Neuronal stem cell (in vitro differentiated cells): ENCODE measurements at regions not wholly inside any gene's neighbourhood (a gene's known extent, or its start where the extent isn't known, plus 50 kb on each side); places are given as distances from the start of the nearest gene placed in this dataset.

ENCODE experiments used
- DNase-seq: peaks from one replicate; pipeline ENCODE4 v3.0.0-alpha.2; 2013; ENCODE audit warnings: low spot score
- H2AFZ ChIP-seq: one replicate; pipeline ENCODE4 v1.6.1; 2013; ENCODE audit warnings: mild to moderate bottlenecking, low read length, inconsistent platforms
- H2AK5ac ChIP-seq: 2 replicates; pipeline ENCODE4 v1.6.1; 2013; ENCODE audit warnings: low read depth, mild to moderate bottlenecking, inconsistent platforms, low read length, moderate library complexity, mixed read lengths
- H2BK120ac ChIP-seq: 2 replicates; pipeline ENCODE4 v1.6.1; 2013; ENCODE audit warnings: low read depth, mild to moderate bottlenecking, inconsistent platforms, low read length, moderate library complexity, mixed read lengths
- H2BK12ac ChIP-seq: one replicate; pipeline ENCODE4 v1.6.1; 2013; ENCODE audit warnings: low read length, inconsistent platforms
- H2BK15ac ChIP-seq: 2 replicates; pipeline ENCODE4 v1.6.1; 2013; ENCODE audit warnings: mild to moderate bottlenecking, low read length, inconsistent platforms, mixed read lengths
- H2BK5ac ChIP-seq: one replicate; pipeline ENCODE4 v1.6.1; 2013; ENCODE audit warnings: inconsistent platforms, mild to moderate bottlenecking, low read length, moderate library complexity
- H3K14ac ChIP-seq: one replicate; pipeline ENCODE4 v1.6.1; 2013; ENCODE audit warnings: low read length, inconsistent platforms
- H3K18ac ChIP-seq: 2 replicates; pipeline ENCODE4 v1.6.1; 2013; ENCODE audit warnings: low read length, inconsistent platforms
- H3K23ac ChIP-seq: 2 replicates; pipeline ENCODE4 v1.6.1; 2013; ENCODE audit warnings: low read depth, mild to moderate bottlenecking, mixed read lengths, low read length, inconsistent platforms; ENCODE audit not compliant: poor library complexity
- H3K27ac ChIP-seq: replicated peaks from 3 replicates; pipeline ENCODE4 v1.5.1; 2013; ENCODE audit warnings: low read length, inconsistent platforms
- H3K27me3 ChIP-seq, 3 experiments: 2 replicates each; pipeline ENCODE4 v1.6.1; 2013; ENCODE audit warnings: low read length in 3 of 3, mild to moderate bottlenecking in 2 of 3, inconsistent platforms in 1 of 3, low read depth in 1 of 3, mixed read lengths in 1 of 3, moderate library complexity in 1 of 3; ENCODE audit not compliant: control insufficient read depth in 3 of 3, insufficient read depth in 3 of 3
- H3K36me3 ChIP-seq, 2 donors: replicated peaks in 1 of 2; 2 replicates each; pipeline ENCODE4 v1.6.1; 2013; ENCODE audit warnings: low read length in 2 of 2; ENCODE audit not compliant: control insufficient read depth in 2 of 2, insufficient read depth in 2 of 2
- H3K4ac ChIP-seq: 2 replicates; pipeline ENCODE4 v1.6.1; 2013; ENCODE audit warnings: inconsistent platforms, mild to moderate bottlenecking, low read length, moderate library complexity
- H3K4me1 ChIP-seq, 2 donors: 1 replicate in 1 of 2; 2 replicates in 1 of 2; pipeline ENCODE4 v1.6.1; 2013; ENCODE audit warnings: low read length in 2 of 2, low read depth in 1 of 2; ENCODE audit not compliant: control insufficient read depth in 2 of 2, insufficient read depth in 1 of 2
- H3K4me2 ChIP-seq: one replicate; pipeline ENCODE4 v1.6.1; 2013; ENCODE audit warnings: mild to moderate bottlenecking, low read length, inconsistent platforms; ENCODE audit not compliant: insufficient read depth, poor library complexity, severe bottlenecking
- H3K4me3 ChIP-seq, 2 donors: 2 replicates each; pipeline ENCODE4 v1.5.1; 2013; ENCODE audit warnings: low read length in 2 of 2, mild to moderate bottlenecking in 2 of 2, inconsistent platforms in 1 of 2, moderate library complexity in 1 of 2
- H3K79me1 ChIP-seq: one replicate; pipeline ENCODE4 v1.6.1; 2013; ENCODE audit warnings: low read depth, mild to moderate bottlenecking, inconsistent platforms, low read length, moderate library complexity
- H3K9ac ChIP-seq: one replicate; pipeline ENCODE4 v1.6.1; 2013; ENCODE audit warnings: mild to moderate bottlenecking, low read depth, low read length, inconsistent platforms; ENCODE audit not compliant: poor library complexity
- H3K9me3 ChIP-seq, 2 donors: replicated peaks in 1 of 2; 2 replicates each; pipeline versions ENCODE3 to v1.6.1; 2013; ENCODE audit warnings: low read length in 2 of 2, mild to moderate bottlenecking in 2 of 2, inconsistent platforms in 1 of 2, low read depth in 1 of 2, mixed read lengths in 1 of 2, moderate library complexity in 1 of 2; ENCODE audit not compliant: control insufficient read depth in 2 of 2, insufficient read depth in 1 of 2
- H4K8ac ChIP-seq: one replicate; pipeline ENCODE4 v1.6.1; 2013; ENCODE audit warnings: low read depth, mild to moderate bottlenecking, inconsistent platforms, low read length, moderate library complexity
- H4K91ac ChIP-seq: one replicate; pipeline ENCODE4 v1.6.1; 2013; ENCODE audit warnings: low read length, low read depth, mild to moderate bottlenecking, inconsistent platforms; ENCODE audit not compliant: poor library complexity
- WGBS, 2 donors: extraction: QIAGEN DNeasy Blood & Tissue Kit; methylation state at CpG; one replicate each; pipeline ENCODE4 v1.1.7; 2013; ENCODE audit warnings: missing lambda C conversion rate in 2 of 2, mixed read lengths in 1 of 2; ENCODE audit not compliant: insufficient read length in 2 of 2, insufficient replicate concordance in 1 of 2; ENCODE audit errors: extremely low coverage in 2 of 2; 5-methylcytosine and 5-hydroxymethylcytosine counted together

DNA sequence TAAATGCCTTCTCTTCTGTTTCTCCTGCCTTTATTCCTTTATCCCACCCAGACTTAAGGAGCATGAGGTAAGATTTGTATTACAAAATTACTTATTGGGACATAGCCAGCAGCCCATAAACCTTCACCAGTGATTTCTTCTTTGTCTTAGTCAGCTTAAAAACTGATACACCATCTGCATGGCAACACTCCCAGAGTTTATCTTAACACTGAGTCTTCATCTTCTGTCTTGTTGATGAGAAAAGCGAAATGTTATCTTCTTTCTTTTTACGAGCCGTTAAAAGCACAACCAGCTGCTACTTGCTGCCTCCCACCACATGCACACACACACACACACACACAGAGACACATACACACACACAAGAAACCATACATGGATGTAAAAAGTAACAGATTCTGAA lies 116.7 kb downstream of the VCY start:
- WGBS, 2 donors = no CpG with 5 or more reads among the region's 3 CpGs

GRCh38 chrY:13871426-13871825 lies 114.8 kb downstream of the VCY start:
- H3K23ac ChIP-seq = no peak overlapping the region
- no peaks in the 10 kb centered on the region for H3K9me3 ChIP-seq
- WGBS, 2 donors = no CpG with 5 or more reads among the region's 5 CpGs
- H2BK15ac ChIP-seq = no peak overlapping the region
- no peak overlapping the region for H3K4ac ChIP-seq
- H3K36me3 ChIP-seq = no peaks in the 10 kb centered on the region
- no peak for DNase-seq
- no peak overlapping the region for H3K9ac ChIP-seq
- no peaks in the 10 kb centered on the region for H3K79me1 ChIP-seq
- H3K27me3 ChIP-seq = no peaks in the 10 kb centered on the region
- no peak overlapping the region for H2BK120ac ChIP-seq
- H4K91ac ChIP-seq = no peak overlapping the region
- no peak overlapping the region for H2BK12ac ChIP-seq
- no peaks in the 10 kb centered on the region for H3K4me1 ChIP-seq
- no peak overlapping the region for H3K4me2 ChIP-seq
- H2AFZ ChIP-seq = no peak overlapping the region
- H2BK5ac ChIP-seq = no peak overlapping the region
- H3K4me3 ChIP-seq = no peak overlapping the region
- H4K8ac ChIP-seq = no peak overlapping the region
- no peak overlapping the region for H3K18ac ChIP-seq
- no peak overlapping the region for H3K27ac ChIP-seq
- H2AK5ac ChIP-seq = no peak overlapping the region
- H3K14ac ChIP-seq = no peak overlapping the region

More for the DNA sequence above, 116.7 kb downstream of the VCY start:
- Histone ChIP-seq H4K8ac (no peak overlapping the region), H3K4me1 (no peaks in the 10 kb centered on the region), H3K27me3 (no peaks in the 10 kb centered on the region), H2AK5ac (no peak overlapping the region), H2BK15ac (no peak overlapping the region), H3K4me2 (no peak overlapping the region), H2BK5ac (no peak overlapping the region), H2AFZ (no peak overlapping the region), H3K18ac (no peak overlapping the region), H3K27ac (no peak overlapping the region), H3K36me3 (no peaks in the 10 kb centered on the region), H3K9me3 (no peaks in the 10 kb centered on the region), H3K14ac (no peak overlapping the region), H3K9ac (no peak overlapping the region), H2BK12ac (no peak overlapping the region), H3K79me1 (no peaks in the 10 kb centered on the region), H4K91ac (no peak overlapping the region), H3K4me3 (no peak overlapping the region), H3K23ac (no peak overlapping the region), H2BK120ac (no peak overlapping the region), H3K4ac (no peak overlapping the region)
- no peak for DNase-seq

GRCh38 chrY:13872696-13873095 lies 113.6 kb downstream of the VCY start:
- Histone ChIP-seq H2BK15ac (no peak overlapping the region), H3K4me3 (no peak overlapping the region), H4K8ac (no peak overlapping the region), H4K91ac (no peak overlapping the region), H2BK120ac (no peak overlapping the region), H3K4ac (no peak overlapping the region), H3K27ac (no peak overlapping the region), H2AFZ (no peak overlapping the region), H3K27me3 (no peaks in the 10 kb centered on the region), H3K79me1 (no peaks in the 10 kb centered on the region), H3K9ac (no peak overlapping the region), H3K36me3 (no peaks in the 10 kb centered on the region), H3K18ac (no peak overlapping the region), H3K9me3 (no peaks in the 10 kb centered on the region), H2BK5ac (no peak overlapping the region), H3K4me1 (no peaks in the 10 kb centered on the region), H3K14ac (no peak overlapping the region), H2AK5ac (no peak overlapping the region), H3K23ac (no peak overlapping the region), H2BK12ac (no peak overlapping the region), H3K4me2 (no peak overlapping the region)
- WGBS, 2 donors = no CpG with 5 or more reads among the region's 2 CpGs
- DNase-seq = no peak

DNA sequence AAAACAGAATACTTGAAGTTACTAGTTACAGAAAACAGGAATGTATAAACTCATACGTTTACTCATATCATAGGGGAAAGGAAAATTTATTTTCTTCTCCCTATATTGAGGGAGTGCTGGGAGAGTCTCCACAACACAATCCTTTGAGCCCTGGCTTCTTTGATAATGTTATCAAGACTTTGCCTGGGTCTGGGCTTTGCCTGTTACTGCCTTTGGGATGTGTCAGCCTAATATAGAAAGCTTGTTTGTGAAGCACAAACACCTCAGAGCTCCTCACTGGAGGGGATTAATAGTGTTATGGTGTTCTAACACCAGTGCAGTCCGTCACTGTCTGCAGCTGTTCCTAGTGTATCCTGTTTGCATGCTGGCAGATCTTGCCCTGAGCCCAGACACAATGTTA lies 107.8 kb downstream of the VCY start:
- Histone ChIP-seq H2BK5ac (no peak overlapping the region), H3K4me1 (no peaks in the 10 kb centered on the region), H3K36me3 (no peaks in the 10 kb centered on the region), H3K9me3 (no peaks in the 10 kb centered on the region), H2BK15ac (no peak overlapping the region), H4K8ac (no peak overlapping the region), H2BK120ac (no peak overlapping the region), H3K4me2 (no peak overlapping the region), H3K27me3 (no peaks in the 10 kb centered on the region), H2AK5ac (no peak overlapping the region), H2BK12ac (no peak overlapping the region), H3K23ac (no peak overlapping the region), H2AFZ (no peak overlapping the region), H3K18ac (no peak overlapping the region), H3K4ac (no peak overlapping the region), H3K14ac (no peak overlapping the region), H3K79me1 (no peaks in the 10 kb centered on the region), H3K27ac (no peak overlapping the region), H3K4me3 (no peak overlapping the region), H4K91ac (no peak overlapping the region), H3K9ac (no peak overlapping the region)
- no peak for DNase-seq
- WGBS, 2 donors = no CpG with 5 or more reads among the region's 2 CpGs
